ENCODE measurements at regions not wholly inside any gene's neighbourhood (a gene's known extent, or its start where the extent isn't known, plus 50 kb on each side); places are given as distances from the start of the nearest gene placed in this dataset.
"Not testable (repeated sequence)": the region's sequence is repeated elsewhere in the genome, so short reads cannot be mapped to it uniquely, and the experiment has no call there.

GRCh38 chr15:57792724-57793449 is 86.4 kb downstream of the POLR2M start:
- FAIRE-seq (no peak), DNase-seq (ENCODE audit: insufficient read length) (no peak)
- no peak for TF ChIP-seq POLR2AphosphoS5 (IDR thresholded peaks at IDR 0.05; ENCODE audit: low read depth, low read length)
- TF ChIP-seq POLR2A (IDR thresholded peaks at IDR 0.05; ENCODE audit: low read depth, low read length), result no peak
- TF ChIP-seq TAF1 (IDR thresholded peaks at IDR 0.05; ENCODE audit: borderline replicate concordance, low read depth, low read length), result no peak

GRCh38 chr15:57795261-57795660 is 88.7 kb downstream of the POLR2M start:
- DNase-seq (ENCODE audit: insufficient read length) (no peak), FAIRE-seq (no peak)
- TF ChIP-seq POLR2A (IDR thresholded peaks at IDR 0.05; ENCODE audit: low read depth, low read length) (no peak), TAF1 (IDR thresholded peaks at IDR 0.05; ENCODE audit: borderline replicate concordance, low read depth, low read length) (no peak), POLR2AphosphoS5 (IDR thresholded peaks at IDR 0.05; ENCODE audit: low read depth, low read length) (no peak)

DNA sequence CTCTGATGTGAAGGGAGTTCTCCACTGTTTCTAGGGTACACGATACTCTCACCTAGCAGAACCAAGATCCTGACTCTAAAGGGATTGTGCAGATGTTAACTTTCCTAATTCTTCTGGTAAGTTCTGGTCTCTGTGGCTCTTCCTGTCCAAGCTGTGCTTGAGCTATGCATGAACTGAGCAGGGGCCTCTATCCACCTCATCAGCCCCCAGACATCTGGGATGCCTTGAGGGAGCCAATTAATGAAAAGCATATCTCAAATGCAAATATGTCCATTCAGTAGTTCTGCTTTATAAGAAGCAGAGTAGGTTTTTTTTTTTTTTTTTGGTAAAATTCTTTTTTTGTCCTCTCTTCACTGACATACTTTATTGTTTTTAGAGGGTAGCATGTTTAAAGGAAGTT is 89.6 kb downstream of the POLR2M start:
- FAIRE-seq, result no peak
- no peak for TF ChIP-seq TAF1 (IDR thresholded peaks at IDR 0.05; ENCODE audit: borderline replicate concordance, low read depth, low read length)
- TF ChIP-seq POLR2A (IDR thresholded peaks at IDR 0.05; ENCODE audit: low read depth, low read length), result no peak
- no peak for TF ChIP-seq POLR2AphosphoS5 (IDR thresholded peaks at IDR 0.05; ENCODE audit: low read depth, low read length)
- DNase-seq (ENCODE audit: insufficient read length), result no peak

- TF ChIP-seq POLR2A (IDR thresholded peaks at IDR 0.05; ENCODE audit: low read depth, low read length) (no peak), TAF1 (IDR thresholded peaks at IDR 0.05; ENCODE audit: borderline replicate concordance, low read depth, low read length) (no peak), POLR2AphosphoS5 (IDR thresholded peaks at IDR 0.05; ENCODE audit: low read depth, low read length) (no peak)
- FAIRE-seq (no peak), DNase-seq (ENCODE audit: insufficient read length) (no peak)
Observed at GRCh38 chr15:57797110-57797509, 90.6 kb downstream of the POLR2M start.

GRCh38 chr15:57797568-57798267 is 91.2 kb downstream of the POLR2M start:
- DNase-seq (ENCODE audit: insufficient read length) (no peak), FAIRE-seq (no peak)
- TF ChIP-seq POLR2A (IDR thresholded peaks at IDR 0.05; ENCODE audit: low read depth, low read length), result no peak
- no peak for TF ChIP-seq POLR2AphosphoS5 (IDR thresholded peaks at IDR 0.05; ENCODE audit: low read depth, low read length)
- no peak for TF ChIP-seq TAF1 (IDR thresholded peaks at IDR 0.05; ENCODE audit: borderline replicate concordance, low read depth, low read length)

GRCh38 chr15:57806003-57806402 is 99.5 kb downstream of the POLR2M start:
- no peak for FAIRE-seq
- no peak for TF ChIP-seq TAF1 (IDR thresholded peaks at IDR 0.05; ENCODE audit: borderline replicate concordance, low read depth, low read length)
- no peak for TF ChIP-seq POLR2A (IDR thresholded peaks at IDR 0.05; ENCODE audit: low read depth, low read length)
- no peak for TF ChIP-seq POLR2AphosphoS5 (IDR thresholded peaks at IDR 0.05; ENCODE audit: low read depth, low read length)
- no peak for DNase-seq (ENCODE audit: insufficient read length)

GRCh38 chr15:57809285-57809684 is 102.8 kb downstream of the POLR2M start:
- not testable (repeated sequence) for FAIRE-seq

DNA sequence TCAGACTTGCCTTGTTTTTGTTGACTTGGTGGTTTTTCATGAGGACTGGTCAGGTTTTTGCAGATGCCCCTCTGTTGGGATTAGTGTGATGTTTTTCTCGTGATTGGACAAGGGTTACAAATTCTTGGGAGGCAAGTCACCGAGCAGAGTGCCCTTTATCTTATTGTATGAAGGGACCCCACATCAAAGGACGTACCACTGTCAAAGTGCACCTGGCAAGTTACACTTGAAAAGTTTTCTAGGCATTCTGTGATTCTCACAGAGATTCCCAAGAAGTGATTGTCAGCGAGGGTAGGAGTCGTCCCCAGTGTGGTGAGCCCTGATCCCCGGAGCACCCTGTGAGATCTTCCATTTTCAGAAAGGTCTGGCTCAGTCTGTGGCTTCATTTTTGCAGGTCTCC is 110.1 kb downstream of the POLR2M start:
- FAIRE-seq (no peak), DNase-seq (ENCODE audit: insufficient read length) (no peak)
- TF ChIP-seq TAF1 (IDR thresholded peaks at IDR 0.05; ENCODE audit: borderline replicate concordance, low read depth, low read length) (no peak), POLR2AphosphoS5 (IDR thresholded peaks at IDR 0.05; ENCODE audit: low read depth, low read length) (no peak), POLR2A (IDR thresholded peaks at IDR 0.05; ENCODE audit: low read depth, low read length) (no peak)

More at GRCh38 chr15:57809285-57809684, 102.8 kb downstream of the POLR2M start:
- not testable (repeated sequence) for DNase-seq (ENCODE audit: insufficient read length)

GRCh38 chr15:57819646-57820045 is 113.1 kb downstream of the POLR2M start:
- no peak for DNase-seq (ENCODE audit: insufficient read length)
- FAIRE-seq, result no peak
- TF ChIP-seq POLR2AphosphoS5 (IDR thresholded peaks at IDR 0.05; ENCODE audit: low read depth, low read length) (no peak), POLR2A (IDR thresholded peaks at IDR 0.05; ENCODE audit: low read depth, low read length) (no peak), TAF1 (IDR thresholded peaks at IDR 0.05; ENCODE audit: borderline replicate concordance, low read depth, low read length) (no peak)

GRCh38 chr15:57820119-57820518 is 113.6 kb downstream of the POLR2M start:
- TF ChIP-seq POLR2AphosphoS5 (IDR thresholded peaks at IDR 0.05; ENCODE audit: low read depth, low read length) (no peak), TAF1 (IDR thresholded peaks at IDR 0.05; ENCODE audit: borderline replicate concordance, low read depth, low read length) (no peak), POLR2A (IDR thresholded peaks at IDR 0.05; ENCODE audit: low read depth, low read length) (no peak)
- FAIRE-seq (no peak), DNase-seq (ENCODE audit: insufficient read length) (no peak)

DNA sequence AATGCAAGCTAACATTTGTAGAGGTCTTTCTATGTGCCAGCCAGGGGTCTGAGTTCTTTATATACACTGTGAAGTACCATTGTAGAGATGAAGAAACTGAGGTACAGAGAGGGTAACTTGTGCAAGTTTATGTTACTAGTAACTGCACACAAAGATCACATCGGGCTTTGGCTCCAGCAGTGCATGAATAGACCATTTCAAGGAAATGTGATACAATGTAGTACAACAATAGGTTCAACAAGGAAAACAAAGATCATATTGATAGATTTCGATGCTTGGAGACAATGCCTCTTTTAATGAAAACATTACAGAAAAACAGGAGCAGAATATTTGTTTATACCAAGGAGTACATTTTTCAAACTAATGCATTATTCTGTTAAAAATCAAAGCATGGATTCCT is 115.3 kb downstream of the POLR2M start:
- no peak for TF ChIP-seq POLR2A (IDR thresholded peaks at IDR 0.05; ENCODE audit: low read depth, low read length)
- TF ChIP-seq POLR2AphosphoS5 (IDR thresholded peaks at IDR 0.05; ENCODE audit: low read depth, low read length), result no peak
- TF ChIP-seq TAF1 (IDR thresholded peaks at IDR 0.05; ENCODE audit: borderline replicate concordance, low read depth, low read length), result no peak
- FAIRE-seq, result no peak
- no peak for DNase-seq (ENCODE audit: insufficient read length)

DNA sequence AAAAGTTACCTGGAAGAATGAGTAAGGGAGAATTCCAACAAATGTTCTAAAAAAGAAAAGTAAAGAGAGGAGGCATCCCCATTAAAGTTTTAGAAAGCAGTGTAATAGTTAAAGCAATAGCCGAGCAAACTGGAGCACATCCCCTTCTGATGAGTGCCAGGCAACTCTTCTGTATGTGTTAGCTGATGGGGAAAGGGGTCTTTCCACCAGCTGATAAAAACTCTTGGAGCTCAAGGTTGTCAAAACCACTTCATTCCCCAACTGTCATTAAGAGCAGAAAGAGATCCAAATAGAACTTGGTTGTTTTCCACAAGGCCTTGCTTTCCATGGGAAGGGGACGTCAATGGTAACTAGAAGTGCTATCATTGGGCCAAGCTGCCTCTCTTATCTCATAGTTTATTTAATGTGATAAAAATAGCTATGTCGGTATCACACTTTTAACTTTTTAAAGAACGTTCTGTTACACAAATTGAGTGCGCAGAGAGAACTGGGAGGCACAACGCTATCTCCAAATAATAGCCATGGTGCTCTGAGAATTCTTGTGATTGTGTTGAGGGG is 116.9 kb downstream of the POLR2M start:
- TF ChIP-seq POLR2AphosphoS5 (IDR thresholded peaks at IDR 0.05; ENCODE audit: low read depth, low read length) (no peak), POLR2A (IDR thresholded peaks at IDR 0.05; ENCODE audit: low read depth, low read length) (no peak), TAF1 (IDR thresholded peaks at IDR 0.05; ENCODE audit: borderline replicate concordance, low read depth, low read length) (no peak)
- no peak for FAIRE-seq
- DNase-seq (ENCODE audit: insufficient read length), result no peak
